ENCODE measurements at regions not wholly inside any gene's neighbourhood (a gene's known extent, or its start where the extent isn't known, plus 50 kb on each side); places are given as distances from the start of the nearest gene placed in this dataset.

GRCh38 chr1:118250232-118250631, 65.2 kb upstream of the SPAG17 start:
- DNase-seq (ENCODE audit: low spot score) (peak; percentile 24), ATAC-seq (peak; percentile 88)
- Mint-ChIP-seq H3K27ac (peak overlapping the region; percentile 70), H3K36me3 (ENCODE audit: low read depth) (no peaks in the 10 kb centered on the region), H3K4me1 (peaks cover 41% of the 10 kb centered on the region), H3K4me3 (peak overlapping the region; percentile 26; the same call in 1 of the 3 replicates), H3K9me3 (no peaks in the 10 kb centered on the region), H3K27me3 (ENCODE audit: insufficient read depth, low read depth, poor library complexity) (peaks cover 6% of the 10 kb centered on the region)
- H3K79me2 ChIP-seq (replicated peaks; ENCODE audit: insufficient read depth) = no peaks in the 10 kb centered on the region
- H3K4me2 ChIP-seq = peak overlapping the region; percentile 67
- 0 out of 2 replicates have a peak, but pooled peaks cover 3% of the 10 kb centered on the region for H3K9me2 ChIP-seq (ENCODE audit: insufficient read depth)
- H3K27ac ChIP-seq (ENCODE audit: low read depth) = peak overlapping the region; percentile 27; the same call in 1 of the 2 replicates
- 0 out of 2 replicates have a peak overlapping the region, but pooled peaks have one; percentile 4 for H3K4me3 ChIP-seq
- no peaks in the 10 kb centered on the region for H3K27me3 ChIP-seq (ENCODE audit: insufficient read depth)
- no peak overlapping the region for H2AFZ ChIP-seq
- H3F3A ChIP-seq (replicated peaks; ENCODE audit: low read depth) = no peaks in the 10 kb centered on the region
- peaks cover 27% of the 10 kb centered on the region for H3K4me1 ChIP-seq (ENCODE audit: insufficient read depth)
- no peak for TF ChIP-seq ZNF462 (CRISPR knock-in tag; IDR thresholded peaks at IDR 0.05)
- TF ChIP-seq CREB1 (CRISPR knock-in tag; IDR thresholded peaks at IDR 0.05; ENCODE audit: low read depth) = no peak
- H3K36me3 ChIP-seq (ENCODE audit: insufficient read depth) = no peaks in the 10 kb centered on the region
- H4K20me1 ChIP-seq (replicated peaks; ENCODE audit: insufficient read depth) = no peaks in the 10 kb centered on the region

- H3K27ac ChIP-seq (ENCODE audit: low read depth) = peak overlapping the region; percentile 27; the same call in 1 of the 2 replicates
- H3K4me2 ChIP-seq = peak overlapping the region; percentile 67
- Mint-ChIP-seq H3K36me3 (ENCODE audit: low read depth) (no peaks in the 10 kb centered on the region), H3K9me3 (no peaks in the 10 kb centered on the region), H3K27me3 (ENCODE audit: insufficient read depth, low read depth, poor library complexity) (peaks cover 6% of the 10 kb centered on the region), H3K27ac (no peak overlapping the region), H3K4me1 (peaks cover 41% of the 10 kb centered on the region), H3K4me3 (no peak overlapping the region; the same call in 2 of the 3 replicates)
- H3F3A ChIP-seq (replicated peaks; ENCODE audit: low read depth) = no peaks in the 10 kb centered on the region
- no peaks in the 10 kb centered on the region for H3K79me2 ChIP-seq (replicated peaks; ENCODE audit: insufficient read depth)
- peak overlapping the region; percentile 49; the same call in 1 of the 2 replicates for H2AFZ ChIP-seq
- H3K36me3 ChIP-seq (ENCODE audit: insufficient read depth) = no peaks in the 10 kb centered on the region
- no peak for ATAC-seq
- DNase-seq (ENCODE audit: low spot score) = peak; percentile 11
- H4K20me1 ChIP-seq (replicated peaks; ENCODE audit: insufficient read depth) = no peaks in the 10 kb centered on the region
- H3K4me3 ChIP-seq = 0 out of 2 replicates have a peak overlapping the region, but pooled peaks have one; percentile 4
- no peaks in the 10 kb centered on the region for H3K9me2 ChIP-seq (ENCODE audit: insufficient read depth)
- H3K27me3 ChIP-seq (ENCODE audit: insufficient read depth) = no peaks in the 10 kb centered on the region
- H3K4me1 ChIP-seq (ENCODE audit: insufficient read depth) = peaks cover 27% of the 10 kb centered on the region
- TF ChIP-seq EZH2phosphoT487 (IDR thresholded peaks at IDR 0.05; ENCODE audit: unreplicated experiment) (no peak), NANOG (IDR thresholded peaks at IDR 0.05; ENCODE audit: borderline replicate concordance) (no peak), ZNF331 (CRISPR knock-in tag; IDR thresholded peaks at IDR 0.05; ENCODE audit: low read depth) (no peak), CTCF (conservative IDR thresholded peaks at IDR 0.05; ENCODE audit: low read depth in 2 of 2) (no peak), POLR2AphosphoS5 (IDR thresholded peaks at IDR 0.05; ENCODE audit: low read depth) (no peak), ZNF114 (CRISPR knock-in tag; IDR thresholded peaks at IDR 0.05) (no peak), REST (IDR thresholded peaks at IDR 0.05; ENCODE audit: unreplicated experiment) (no peak), EZH2 (IDR thresholded peaks at IDR 0.05; ENCODE audit: low read depth, unreplicated experiment) (no peak), CREB1 (CRISPR knock-in tag; IDR thresholded peaks at IDR 0.05; ENCODE audit: low read depth) (no peak)
Observed at GRCh38 chr1:118249641-118250040, 64.6 kb upstream of the SPAG17 start.
